Fibroblast of villous mesenchyme (primary cell): ENCODE measurements at regions not wholly inside any gene's neighbourhood (a gene's known extent, or its start where the extent isn't known, plus 50 kb on each side); places are given as distances from the start of the nearest gene placed in this dataset.

Source experiments
- DNase-seq: peaks from one replicate; pipeline ENCODE4 v3.0.0-alpha.2; 2010; ENCODE audit warnings: low read depth
- H3K4me3 ChIP-seq: 2 replicates; pipeline ENCODE4 v1.5.1; 2011; ENCODE audit warnings: low read depth, mild to moderate bottlenecking, low read length
- CTCF ChIP-seq: IDR thresholded peaks from 2 replicates; pipeline ENCODE4 v1.5.1; 2012; ENCODE audit warnings: low read depth, mild to moderate bottlenecking, low read length; ENCODE audit not compliant: insufficient read depth

GRCh38 chr18:78895207-78896001 lies 84.2 kb upstream of the SALL3 start:
- H3K4me3 ChIP-seq = no peak overlapping the region
- no peak for TF ChIP-seq CTCF
- no peak for DNase-seq

GRCh38 chr18:78896111-78896905 lies 83.3 kb upstream of the SALL3 start:
- no peak for TF ChIP-seq CTCF
- DNase-seq = no peak
- no peak overlapping the region for H3K4me3 ChIP-seq

GRCh38 chr18:78898066-78898465 lies 81.6 kb upstream of the SALL3 start:
- no peak overlapping the region for H3K4me3 ChIP-seq
- TF ChIP-seq CTCF = no peak
- DNase-seq = no peak

GRCh38 chr18:78898635-78899034 lies 81.0 kb upstream of the SALL3 start:
- no peak for TF ChIP-seq CTCF
- H3K4me3 ChIP-seq = no peak overlapping the region
- DNase-seq = no peak

GRCh38 chr18:78899241-78899640 lies 80.4 kb upstream of the SALL3 start:
- TF ChIP-seq CTCF = no peak
- no peak for DNase-seq
- H3K4me3 ChIP-seq = no peak overlapping the region

- H3K4me3 ChIP-seq = no peak overlapping the region
- no peak for DNase-seq
- no peak for TF ChIP-seq CTCF
Measured at GRCh38 chr18:78900938-78901909, 78.4 kb upstream of the SALL3 start.
